ENCODE measurements at regions not wholly inside any gene's neighbourhood (a gene's known extent, or its start where the extent isn't known, plus 50 kb on each side); places are given as distances from the start of the nearest gene placed in this dataset.

- no peaks in the 10 kb centered on the region for H3K27me3 ChIP-seq (ENCODE audit: control insufficient read depth in 1 of 2, insufficient read depth in 2 of 2, low read length in 2 of 2)
- no peak overlapping the region for H3K27ac ChIP-seq (ENCODE audit: low read depth in 1 of 2, low read length in 2 of 2)
- CTCF ChIA-PET: no interaction called here
- no peak for ATAC-seq (ENCODE audit: poor library complexity)
- POLR2A ChIA-PET: no interaction called here
- H3K27me3 Mint-ChIP-seq: no peaks in the 10 kb centered on the region
- no peak overlapping the region for H3K4me3 Mint-ChIP-seq
- H3K9me3 ChIP-seq (ENCODE audit: control insufficient read depth in 1 of 2, insufficient read depth in 1 of 2, low read length in 2 of 2): peaks cover 0 to 6% of the 10 kb centered on the region in 2 experiments
- H3K9me3 Mint-ChIP-seq: no peaks in the 10 kb centered on the region
- H3K4me1 Mint-ChIP-seq (ENCODE audit: low read depth): no peaks in the 10 kb centered on the region
- DNase-seq: no peak
- H3K27ac Mint-ChIP-seq: no peak overlapping the region
- intact Hi-C loops (cut with DNase I, micrococcal nuclease): loop anchor here in 1 of 2 experiments (5.0 kb wide), 1 partner anchor 1276 kb away; the partner anchor contains the start of gene ZPBP
- no peak for TF ChIP-seq CTCF (IDR thresholded peaks at IDR 0.05)
- H3K4me3 ChIP-seq (ENCODE audit: low read length): no peak overlapping the region
- H3K36me3 Mint-ChIP-seq (ENCODE audit: low read depth): no peaks in the 10 kb centered on the region
- H3K36me3 ChIP-seq (ENCODE audit: insufficient read depth, low read length): no peaks in the 10 kb centered on the region
- no peaks in the 10 kb centered on the region for H3K4me1 ChIP-seq (ENCODE audit: insufficient read depth, low read length)
These were observed 51.7 kb upstream of the COBL start for GRCh38 chr7:51368334-51368733.

- ATAC-seq (ENCODE audit: poor library complexity) (no peak), DNase-seq (no peak)
- ChIA-PET POLR2A (no interaction called here), CTCF (no interaction called here)
- intact Hi-C loops (cut with DNase I, micrococcal nuclease): loop anchor here in 1 of 2 experiments (5.0 kb wide), 1 partner anchor 1275 kb away; the partner anchor contains the start of gene ZPBP
- H3K36me3 Mint-ChIP-seq (ENCODE audit: low read depth): no peaks in the 10 kb centered on the region
- Histone ChIP-seq H3K27ac (ENCODE audit: low read depth in 1 of 2, low read length in 2 of 2) (no peak overlapping the region), H3K36me3 (ENCODE audit: insufficient read depth, low read length) (no peaks in the 10 kb centered on the region), H3K9me3 (ENCODE audit: control insufficient read depth in 1 of 2, insufficient read depth in 1 of 2, low read length in 2 of 2) (peaks cover 0 to 6% of the 10 kb centered on the region in 2 experiments), H3K4me3 (ENCODE audit: low read length) (no peak overlapping the region), H3K27me3 (ENCODE audit: control insufficient read depth in 1 of 2, insufficient read depth in 2 of 2, low read length in 2 of 2) (no peaks in the 10 kb centered on the region), H3K4me1 (ENCODE audit: insufficient read depth, low read length) (no peaks in the 10 kb centered on the region)
- H3K4me3 Mint-ChIP-seq: no peak overlapping the region
- H3K4me1 Mint-ChIP-seq (ENCODE audit: low read depth): no peaks in the 10 kb centered on the region
- no peaks in the 10 kb centered on the region for H3K9me3 Mint-ChIP-seq
- H3K27ac Mint-ChIP-seq: no peak overlapping the region
- TF ChIP-seq CTCF (IDR thresholded peaks at IDR 0.05): no peak
- no peaks in the 10 kb centered on the region for H3K27me3 Mint-ChIP-seq
These were observed 51.0 kb upstream of the COBL start for GRCh38 chr7:51367614-51367968.

GRCh38 chr7:51366930-51367613 lies 50.5 kb upstream of the COBL start:
- intact Hi-C loops (cut with DNase I, micrococcal nuclease): loop anchor here in 1 of 2 experiments (5.0 kb wide), 1 partner anchor 1275 kb away; the partner anchor contains the start of gene ZPBP
- H3K27me3 ChIP-seq (ENCODE audit: control insufficient read depth in 1 of 2, insufficient read depth in 2 of 2, low read length in 2 of 2): no peaks in the 10 kb centered on the region
- H3K27ac ChIP-seq (ENCODE audit: low read depth in 1 of 2, low read length in 2 of 2): no peak overlapping the region
- no peaks in the 10 kb centered on the region for H3K4me1 Mint-ChIP-seq (ENCODE audit: low read depth)
- no peaks in the 10 kb centered on the region for H3K4me1 ChIP-seq (ENCODE audit: insufficient read depth, low read length)
- no peaks in the 10 kb centered on the region for H3K36me3 Mint-ChIP-seq (ENCODE audit: low read depth)
- H3K27me3 Mint-ChIP-seq: no peaks in the 10 kb centered on the region
- no peak overlapping the region for H3K4me3 Mint-ChIP-seq
- no peak overlapping the region for H3K27ac Mint-ChIP-seq
- DNase-seq (peak in 2 of 14 experiments; percentile 5 to 6), ATAC-seq (ENCODE audit: poor library complexity) (no peak)
- ChIA-PET CTCF (no interaction called here), POLR2A (no interaction called here)
- H3K9me3 Mint-ChIP-seq: peaks cover 3% of the 10 kb centered on the region
- TF ChIP-seq CTCF (IDR thresholded peaks at IDR 0.05): peak; percentile 26
- peaks cover 0 to 6% of the 10 kb centered on the region in 2 experiments for H3K9me3 ChIP-seq (ENCODE audit: control insufficient read depth in 1 of 2, insufficient read depth in 1 of 2, low read length in 2 of 2)
- no peaks in the 10 kb centered on the region for H3K36me3 ChIP-seq (ENCODE audit: insufficient read depth, low read length)
- H3K4me3 ChIP-seq (ENCODE audit: low read length): no peak overlapping the region

Data from CD4-positive, alpha-beta T cell (primary cell).